Tibial artery (tissue), 4 donors: ENCODE measurements at regions not wholly inside any gene's neighbourhood (a gene's known extent, or its start where the extent isn't known, plus 50 kb on each side); places are given as distances from the start of the nearest gene placed in this dataset.
A peak's percentile ranks its signal among the peaks of the same experiment; 100 is the strongest.

Source experiments
- DNase-seq, 2 donors: peaks; one replicate each; pipeline ENCODE4 v3.0.0-alpha.2; 2019
- H3K27ac ChIP-seq, 2 donors: fragments of 200-600 bp; sonication (generic) in 1 of 2; 1 replicate in 1 of 2; 2 replicates in 1 of 2; pipeline ENCODE4 v1.5.1; 2018 to 2019; ENCODE audit warnings: mild to moderate bottlenecking in 1 of 2
- H3K27me3 ChIP-seq, 2 donors: fragments of 200-600 bp; sonication (generic) in 1 of 2; one replicate each; pipeline versions ENCODE4 v1.5.1 to v1.6.0; 2016 to 2019
- H3K36me3 ChIP-seq, 3 donors: fragments of 200-600 bp; sonication (generic) in 2 of 3; one replicate each; pipeline ENCODE4 v1.5.1; 2016 to 2019; ENCODE audit warnings: mild to moderate bottlenecking in 2 of 3
- H3K4me1 ChIP-seq, 4 donors: fragments of 200-600 bp; sonication (generic) in 2 of 4; 1 replicate in 3 of 4; 2 replicates in 1 of 4; pipeline ENCODE4 v1.5.1; 2016 to 2019
- H3K4me3 ChIP-seq, 2 donors: fragments of 200-600 bp; sonication (generic) in 1 of 2; 1 replicate in 1 of 2; 2 replicates in 1 of 2; pipeline ENCODE4 v1.5.1; 2018 to 2019; ENCODE audit warnings: mild to moderate bottlenecking in 2 of 2
- H3K9me3 ChIP-seq, 3 donors: fragments of 200-600 bp; sonication (generic) in 1 of 3; one replicate each; pipeline ENCODE4 v1.5.1; 2016 to 2019
- CTCF ChIP-seq, 2 experiments: fragments of 200-600 bp in 1 of 2; fragments of 450-650 bp in 1 of 2; IDR thresholded peaks; one replicate each; pipeline ENCODE4 v1.5.1; 2017 to 2019; ENCODE audit warnings: antibody characterized with exemption in 2 of 2, mild to moderate bottlenecking in 1 of 2, moderate library complexity in 1 of 2
- intact Hi-C: fragments of 100-400 bp; cut with DNase I; formaldehyde crosslinking; loops from one replicate; pipeline ENCODE4 v1.15.0; 2023; ENCODE audit warnings: low total_unique reads

- Histone ChIP-seq H3K4me3 (no peak overlapping the region), H3K9me3 (no peaks in the 10 kb centered on the region), H3K27me3 (no peaks in the 10 kb centered on the region), H3K27ac (peak overlapping the region; percentile 45 to 52), H3K4me1 (peaks cover 0 to 31% (median 13%) of the 10 kb centered on the region in 4 donors), H3K36me3 (no peaks in the 10 kb centered on the region)
- DNase-seq: no peak
- intact Hi-C loops: no loop called here
- TF ChIP-seq CTCF (IDR thresholded peaks at IDR 0.05): no peak
Observed at GRCh38 chr18:34991152-34991551, 50.1 kb upstream of the MAPRE2 start.
